Right ventricle myocardium superior (tissue), 1 donor: ENCODE measurements at regions not wholly inside any gene's neighbourhood (a gene's known extent, or its start where the extent isn't known, plus 50 kb on each side); places are given as distances from the start of the nearest gene placed in this dataset.
"Not testable (repeated sequence)": the region's sequence is repeated elsewhere in the genome, so short reads cannot be mapped to it uniquely, and the experiment has no call there.

ENCODE experiments used
- ATAC-seq: fragments of 200-7000 bp; cut with Tn5 transposase; one replicate; pipeline ENCODE4 v1.9.1; 2020; ENCODE audit warnings: mild to moderate bottlenecking; ENCODE audit not compliant: poor library complexity
- DNase-seq: peaks from one replicate; pipeline ENCODE4 v3.0.0-alpha.2; 2020
- intact Hi-C: fragments of 100-400 bp; cut with DNase I; formaldehyde crosslinking; loops from one replicate; pipeline ENCODE4 v1.11.2; 2022
- donor health status: DM: no; HTN: yes; CAD: no; lungs with severe emphysema.

DNA sequence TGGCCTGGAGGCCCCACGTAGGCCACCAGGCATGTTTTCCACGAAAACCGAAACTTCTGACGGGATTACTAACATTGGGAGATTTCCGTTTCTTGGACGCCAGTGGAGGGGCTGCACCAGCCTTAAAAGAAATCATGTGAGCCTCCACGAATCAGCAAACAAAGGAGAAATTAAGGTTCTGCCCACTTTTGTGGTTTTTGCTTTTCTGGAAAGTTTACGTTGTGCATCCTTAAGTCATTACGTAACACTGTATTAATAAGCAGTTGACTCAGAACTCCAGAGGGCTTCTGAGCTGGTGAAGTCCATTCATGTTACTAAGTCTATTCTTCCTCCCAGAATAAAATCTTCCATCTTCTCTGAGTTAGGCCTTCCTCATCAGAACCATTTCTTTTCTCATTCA lies 168.5 kb downstream of the PSMG1 start:
- ATAC-seq (no peak), DNase-seq (no peak)
- intact Hi-C loops = no loop called here

- DNase-seq = no peak
- intact Hi-C loops = no loop called here
- ATAC-seq = no peak
Observed at GRCh38 chr21:39012326-39013230, 170.7 kb downstream of the PSMG1 start.

GRCh38 chr21:39011911-39012310 lies 171.3 kb downstream of the PSMG1 start:
- intact Hi-C loops = no loop called here
- DNase-seq = no peak
- no peak for ATAC-seq

- no peak for DNase-seq
- intact Hi-C loops = no loop called here
- no peak for ATAC-seq
Observed at GRCh38 chr21:39010629-39011404, 172.4 kb downstream of the PSMG1 start.

DNA sequence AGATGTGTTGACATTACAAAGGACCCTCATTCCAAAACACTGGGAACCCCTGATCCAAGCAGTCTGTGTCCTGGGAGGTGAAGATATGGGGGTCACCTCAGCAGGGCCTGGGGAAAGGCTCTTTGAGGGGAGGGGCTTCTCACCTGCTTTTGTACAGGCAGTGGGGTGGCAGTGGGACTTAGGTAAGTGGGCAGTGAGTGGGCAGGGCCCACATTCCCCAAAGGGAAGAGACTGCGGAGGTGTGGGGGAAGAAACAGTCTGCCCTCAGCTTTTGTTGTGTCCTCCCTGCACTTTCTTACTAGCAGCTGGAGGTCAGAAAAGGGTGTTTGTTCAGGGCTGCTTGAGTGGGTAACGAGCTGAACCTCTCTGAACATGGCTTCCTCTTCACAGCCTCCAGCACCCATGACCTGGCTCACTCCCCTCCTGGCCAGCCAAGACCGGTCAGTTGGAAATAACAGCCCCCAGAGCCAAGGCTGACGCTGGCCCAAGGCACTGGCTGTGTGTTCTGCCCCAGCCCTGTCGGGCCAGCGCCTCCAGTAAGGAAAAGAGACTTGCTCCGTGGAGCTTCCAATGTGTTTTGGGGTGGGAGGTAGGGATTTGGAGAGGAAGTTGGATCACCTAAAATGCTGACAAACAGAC lies 173.5 kb downstream of the PSMG1 start:
- ATAC-seq = no peak
- intact Hi-C loops = no loop called here
- no peak for DNase-seq

GRCh38 chr21:39007985-39008384 lies 175.3 kb downstream of the PSMG1 start:
- DNase-seq (no peak), ATAC-seq (no peak)
- intact Hi-C loops = no loop called here

GRCh38 chr21:39007532-39007931 lies 175.7 kb downstream of the PSMG1 start:
- DNase-seq = no peak
- intact Hi-C loops = no loop called here
- no peak for ATAC-seq

DNA sequence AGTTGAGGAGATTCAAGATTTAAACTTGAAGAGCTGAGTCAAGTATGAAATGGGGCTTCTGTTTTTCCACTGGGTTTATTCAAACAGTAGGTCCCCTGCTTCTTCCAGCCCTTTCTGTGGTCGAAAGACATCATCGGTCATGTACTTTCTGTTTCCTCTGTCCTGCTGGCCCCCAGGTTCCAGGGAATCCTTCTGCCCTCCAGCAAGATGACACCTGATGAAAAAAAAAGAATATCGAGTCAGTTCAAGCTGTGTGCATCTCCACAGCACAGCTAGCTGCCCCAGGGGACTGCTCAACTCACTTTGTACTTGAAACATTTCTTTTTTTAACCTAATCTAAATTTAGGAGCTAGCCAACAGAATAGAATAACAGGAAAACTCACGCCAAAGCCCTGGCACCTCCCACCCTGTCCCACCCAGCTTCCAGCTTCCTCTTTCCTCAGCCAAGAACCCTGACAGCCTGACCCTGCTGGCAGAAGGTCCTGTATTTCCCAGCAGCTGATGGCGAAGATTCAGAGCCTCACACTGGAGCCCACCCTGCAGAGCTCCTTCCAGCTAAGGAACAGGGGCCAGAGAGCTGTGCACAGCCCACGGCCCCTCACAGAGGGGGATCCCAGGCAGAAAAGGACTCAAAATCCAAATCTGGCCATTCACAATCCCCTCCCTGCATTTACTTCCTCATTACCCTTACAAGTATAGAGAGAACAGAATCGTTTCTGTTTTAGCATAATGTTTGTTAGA lies 176.5 kb downstream of the PSMG1 start:
- intact Hi-C loops = no loop called here
- ATAC-seq = peak; percentile 80
- DNase-seq = peak; percentile 86

DNA sequence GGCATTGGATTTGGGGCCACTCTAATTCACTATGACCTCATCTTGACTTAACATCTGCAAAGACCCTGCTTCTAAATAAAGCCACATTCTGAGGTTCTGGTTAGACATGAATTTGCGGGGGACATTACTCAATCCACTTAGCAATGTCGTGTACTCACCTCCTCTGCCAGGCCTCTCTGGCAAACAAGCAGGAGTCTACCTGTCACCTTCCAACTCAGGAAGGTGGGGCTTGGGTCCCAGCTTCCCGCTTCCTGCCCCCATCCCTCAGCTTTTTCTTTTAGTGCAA lies 177.8 kb downstream of the PSMG1 start:
- intact Hi-C loops = no loop called here
- DNase-seq = no peak
- no peak for ATAC-seq

GRCh38 chr21:39004634-39005501 lies 178.4 kb downstream of the PSMG1 start:
- ATAC-seq = peak; percentile 71
- intact Hi-C loops = loop anchor here (5.0 kb wide), 1 partner anchor 98 kb away; no protein-coding TSS in a partner anchor

DNA sequence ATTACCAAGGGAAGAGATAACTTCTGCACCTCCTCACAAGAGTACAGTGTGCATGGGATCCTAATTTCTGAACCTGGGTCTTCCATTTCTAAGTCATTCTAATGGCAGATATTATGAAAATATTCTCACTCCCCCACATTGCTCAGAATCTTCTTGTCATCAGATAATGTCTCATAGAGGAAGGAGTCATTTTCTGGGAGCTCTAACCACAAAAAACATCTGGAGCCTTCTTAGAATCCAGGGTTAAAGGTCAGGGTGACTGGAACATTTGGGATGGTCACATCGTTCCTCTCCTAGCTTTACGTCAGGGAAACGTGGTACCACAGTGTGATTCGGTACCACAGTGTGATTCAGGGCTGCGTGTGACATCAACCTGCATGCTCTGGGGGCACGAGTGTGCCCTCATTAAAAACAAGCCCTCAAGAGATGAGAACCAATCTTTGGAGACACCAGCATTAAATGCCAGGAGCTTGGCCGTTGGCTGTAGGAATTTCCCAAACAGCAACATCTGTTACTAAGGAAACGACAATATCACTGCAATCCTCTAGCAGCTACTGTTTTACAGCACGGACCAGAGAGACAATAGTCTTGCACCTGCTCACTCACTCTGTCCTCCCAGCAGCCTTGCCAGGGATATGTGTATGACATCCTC lies 179.1 kb downstream of the PSMG1 start:
- intact Hi-C loops = loop anchor here (5.0 kb wide), 1 partner anchor 97 kb away; no protein-coding TSS in a partner anchor
- peak; percentile 11 for ATAC-seq
- DNase-seq = no peak

More at GRCh38 chr21:39004634-39005501, 178.4 kb downstream of the PSMG1 start:
- peak; percentile 83 for DNase-seq

DNA sequence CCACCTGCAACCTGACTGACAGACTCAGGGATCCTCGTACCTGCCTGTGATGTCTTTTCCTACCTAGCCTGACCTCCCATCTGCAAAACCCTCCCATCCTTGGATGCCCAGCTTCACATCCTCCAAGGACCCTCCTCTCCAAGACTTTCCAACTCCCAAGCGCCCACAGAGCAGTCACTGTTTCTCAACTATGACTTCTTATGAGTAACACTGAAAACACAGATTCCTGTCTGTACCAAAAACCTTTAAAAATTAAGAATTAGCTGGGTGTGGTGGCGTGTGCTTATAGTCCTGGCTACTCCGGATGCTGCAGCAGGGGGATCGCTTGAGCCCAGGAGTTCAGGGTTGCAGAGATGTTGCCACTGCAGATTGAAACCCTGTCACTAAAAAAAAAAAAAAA lies 181.9 kb downstream of the PSMG1 start:
- intact Hi-C loops = loop anchor here (5.0 kb wide), 1 partner anchor 94 kb away; no protein-coding TSS in a partner anchor
- DNase-seq (no peak), ATAC-seq (no peak)

GRCh38 chr21:39000496-39000895 lies 182.8 kb downstream of the PSMG1 start:
- ATAC-seq = peak; percentile 13
- intact Hi-C loops = loop anchor here (5.0 kb wide), 1 partner anchor 93 kb away; no protein-coding TSS in a partner anchor
- DNase-seq = peak; percentile 60

DNA sequence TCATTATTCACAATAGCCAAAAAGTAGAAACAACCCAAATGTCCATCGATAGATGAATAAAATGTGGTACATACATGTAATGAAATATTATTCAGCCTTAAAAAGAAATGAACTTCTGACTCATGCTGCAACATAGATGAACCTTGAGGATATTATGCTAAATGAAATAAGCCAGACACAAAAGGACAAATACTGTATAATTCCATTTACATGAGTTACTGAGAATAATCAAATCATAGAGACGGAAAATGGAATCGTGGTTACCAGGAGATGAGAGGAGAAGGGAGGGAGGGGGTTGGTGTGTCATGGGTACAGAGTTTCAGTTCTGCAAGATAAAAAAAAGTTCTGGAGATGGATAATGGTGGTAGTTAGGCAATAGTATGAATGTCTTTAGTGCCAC lies 184.1 kb downstream of the PSMG1 start:
- no peak for ATAC-seq
- no peak for DNase-seq
- intact Hi-C loops = no loop called here

- intact Hi-C loops, ATAC-seq, DNase-seq: not testable (repeated sequence)
Observed at GRCh38 chr21:38998281-38998680, 185.0 kb downstream of the PSMG1 start.

DNA sequence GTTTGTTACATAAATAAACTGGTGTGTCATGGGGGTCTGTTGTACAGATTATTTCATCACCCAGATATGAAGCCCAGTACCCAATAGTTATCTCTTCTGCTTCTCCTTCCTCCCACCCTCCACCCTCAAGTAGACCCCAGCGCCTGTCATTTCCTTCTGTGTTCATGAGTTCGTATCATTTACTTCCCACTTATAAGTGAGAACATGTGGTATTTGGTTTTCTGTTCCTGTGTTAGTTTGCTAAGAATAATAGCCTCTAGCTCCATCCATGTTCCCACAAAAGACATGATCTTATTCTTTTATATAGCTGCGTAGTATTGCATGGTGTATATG lies 185.4 kb downstream of the PSMG1 start:
- intact Hi-C loops, ATAC-seq, DNase-seq: not testable (repeated sequence)

- no peak for DNase-seq
- intact Hi-C loops = no loop called here
- no peak for ATAC-seq
Observed at GRCh38 chr21:38997051-38997842, 186.0 kb downstream of the PSMG1 start.
